Peyer's patch (tissue), 4 donors: ENCODE measurements at regions not wholly inside any gene's neighbourhood (a gene's known extent, or its start where the extent isn't known, plus 50 kb on each side); places are given as distances from the start of the nearest gene placed in this dataset.

Experiments
- POLR2A ChIP-seq, 2 donors: fragments of 450-650 bp; IDR thresholded peaks; one replicate each; pipeline ENCODE4 v1.5.1; 2017; ENCODE audit warnings: antibody characterized with exemption in 2 of 2, mild to moderate bottlenecking in 2 of 2, moderate library complexity in 2 of 2
- TF ChIP-seq, protein P1 (sequence below), 6 experiments: fragments of 450-650 bp in 4 of 6; fragments of 200-600 bp in 2 of 6; sonication (generic) in 1 of 6; IDR thresholded peaks; one replicate each; pipeline ENCODE4 v1.5.1; 2017 to 2019; ENCODE audit warnings: antibody characterized with exemption in 6 of 6, mild to moderate bottlenecking in 3 of 6, moderate library complexity in 1 of 6

DNA sequence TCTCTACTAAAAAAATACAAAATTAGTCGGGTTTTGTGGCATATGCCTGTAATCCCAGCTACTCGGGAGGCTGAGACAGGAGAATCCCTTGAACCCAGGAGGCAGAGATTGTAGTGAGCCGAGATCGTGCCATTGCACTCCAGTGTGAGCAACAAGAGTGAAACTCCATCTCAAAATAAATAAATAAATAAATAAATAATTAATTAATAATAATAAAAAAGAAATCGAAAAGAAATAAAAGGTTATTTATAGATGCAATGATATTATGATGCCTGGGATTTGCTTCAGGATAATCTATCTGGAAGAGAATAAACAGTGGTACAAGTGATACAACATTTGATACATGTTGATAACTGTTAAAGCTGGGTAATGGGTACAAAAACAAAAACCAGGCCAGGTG lies 58.6 kb downstream of the SOX2 start:
- TF ChIP-seq, protein P1, sequence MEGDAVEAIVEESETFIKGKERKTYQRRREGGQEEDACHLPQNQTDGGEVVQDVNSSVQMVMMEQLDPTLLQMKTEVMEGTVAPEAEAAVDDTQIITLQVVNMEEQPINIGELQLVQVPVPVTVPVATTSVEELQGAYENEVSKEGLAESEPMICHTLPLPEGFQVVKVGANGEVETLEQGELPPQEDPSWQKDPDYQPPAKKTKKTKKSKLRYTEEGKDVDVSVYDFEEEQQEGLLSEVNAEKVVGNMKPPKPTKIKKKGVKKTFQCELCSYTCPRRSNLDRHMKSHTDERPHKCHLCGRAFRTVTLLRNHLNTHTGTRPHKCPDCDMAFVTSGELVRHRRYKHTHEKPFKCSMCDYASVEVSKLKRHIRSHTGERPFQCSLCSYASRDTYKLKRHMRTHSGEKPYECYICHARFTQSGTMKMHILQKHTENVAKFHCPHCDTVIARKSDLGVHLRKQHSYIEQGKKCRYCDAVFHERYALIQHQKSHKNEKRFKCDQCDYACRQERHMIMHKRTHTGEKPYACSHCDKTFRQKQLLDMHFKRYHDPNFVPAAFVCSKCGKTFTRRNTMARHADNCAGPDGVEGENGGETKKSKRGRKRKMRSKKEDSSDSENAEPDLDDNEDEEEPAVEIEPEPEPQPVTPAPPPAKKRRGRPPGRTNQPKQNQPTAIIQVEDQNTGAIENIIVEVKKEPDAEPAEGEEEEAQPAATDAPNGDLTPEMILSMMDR (IDR thresholded peaks at IDR 0.05), result no peak
- TF ChIP-seq POLR2A (IDR thresholded peaks at IDR 0.05), result no peak
